ENCODE measurements at regions not wholly inside any gene's neighbourhood (a gene's known extent, or its start where the extent isn't known, plus 50 kb on each side); places are given as distances from the start of the nearest gene placed in this dataset.

DNA sequence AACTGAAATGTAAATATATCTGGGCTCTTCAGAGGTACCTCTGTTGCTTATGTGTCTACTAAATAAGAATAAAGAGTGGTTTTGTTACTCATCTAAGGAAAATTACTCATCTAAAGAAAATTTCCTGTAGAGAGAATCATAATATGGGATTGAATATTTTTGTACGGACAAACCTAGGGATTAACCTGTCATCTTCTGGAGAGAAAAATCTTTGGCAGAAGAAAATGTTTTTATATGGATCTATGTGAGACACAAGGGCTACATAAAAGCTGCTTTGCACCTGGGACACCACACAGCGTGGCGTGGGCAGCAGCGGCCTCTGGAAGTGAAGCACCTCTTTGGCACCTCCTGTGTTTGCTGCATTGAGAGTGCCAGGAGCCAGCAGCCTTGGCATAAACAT lies 242.9 kb upstream of the DACH1 start:
- Mint-ChIP-seq H3K36me3 (no peaks in the 10 kb centered on the region), H3K9me3 (peaks cover 10% of the 10 kb centered on the region), H3K4me1 (no peaks in the 10 kb centered on the region), H3K27ac (no peak overlapping the region), H3K4me3 (no peak overlapping the region)
- ATAC-seq = no peak
- no peak for DNase-seq (ENCODE audit: low spot score in 2 of 2)

DNA sequence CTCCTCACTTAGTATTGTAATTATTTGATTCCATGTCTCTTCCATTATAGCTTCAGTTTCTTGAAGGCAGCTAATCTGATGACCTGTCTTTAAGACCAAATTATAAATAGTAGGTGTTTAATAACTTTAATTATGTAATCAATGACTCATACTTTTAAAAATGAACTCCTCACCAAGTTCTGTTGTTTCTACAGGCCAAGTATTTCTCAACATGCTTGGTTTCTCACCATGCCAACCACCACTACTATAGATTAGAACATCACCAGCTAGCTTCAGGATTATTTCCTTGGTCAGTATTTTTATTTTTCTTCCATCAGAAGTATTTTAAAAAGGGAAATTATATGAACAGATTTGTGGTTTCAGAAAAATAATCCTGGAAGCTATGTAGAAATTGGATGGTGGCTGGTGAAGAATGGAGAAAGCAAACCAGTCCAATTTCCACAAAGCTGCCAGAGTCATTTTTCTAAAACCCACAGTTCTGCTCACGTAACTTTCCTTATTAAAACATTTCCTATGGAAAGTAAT lies 237.7 kb upstream of the DACH1 start:
- no peak overlapping the region for H3K27ac Mint-ChIP-seq
- no peaks in the 10 kb centered on the region for H3K4me1 Mint-ChIP-seq
- ATAC-seq (no peak), DNase-seq (ENCODE audit: low spot score in 2 of 2) (no peak)
- no peaks in the 10 kb centered on the region for H3K36me3 Mint-ChIP-seq
- H3K9me3 Mint-ChIP-seq = peaks cover 13% of the 10 kb centered on the region
- H3K4me3 Mint-ChIP-seq = no peak overlapping the region

DNA sequence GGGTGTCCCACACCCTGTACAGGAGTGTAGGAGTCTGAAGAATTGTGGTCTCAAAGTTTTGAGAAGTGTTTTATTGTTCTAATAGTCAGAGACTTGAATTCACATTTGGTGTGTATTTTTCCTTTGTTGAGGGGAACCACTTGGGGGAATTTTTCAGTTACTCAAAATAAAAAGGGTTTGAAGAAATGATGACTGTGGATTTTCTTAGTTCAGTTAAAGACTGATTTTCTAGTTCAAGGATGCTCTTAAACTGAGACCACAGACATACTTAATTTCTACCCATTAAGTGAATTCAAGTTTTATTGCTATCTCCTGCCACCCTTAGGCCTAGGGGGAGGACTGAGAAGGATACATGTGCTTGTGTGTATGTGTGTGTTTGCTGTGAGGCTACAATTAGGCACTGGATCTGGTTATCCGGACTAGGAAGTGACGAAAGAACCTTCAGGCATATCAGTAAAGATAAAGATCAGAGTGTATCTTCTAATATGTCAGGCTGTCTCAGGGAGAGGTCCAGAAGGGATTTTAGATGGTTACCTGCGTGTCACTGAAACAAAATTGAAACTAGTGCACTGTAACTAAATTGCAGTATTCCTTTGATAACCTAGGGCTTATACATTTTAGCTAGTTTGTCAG lies 234.9 kb upstream of the DACH1 start:
- Mint-ChIP-seq H3K4me3 (no peak overlapping the region), H3K36me3 (no peaks in the 10 kb centered on the region), H3K4me1 (no peaks in the 10 kb centered on the region), H3K27ac (no peak overlapping the region), H3K9me3 (peaks cover 7% of the 10 kb centered on the region)
- DNase-seq (ENCODE audit: low spot score in 2 of 2) (no peak), ATAC-seq (no peak)

DNA sequence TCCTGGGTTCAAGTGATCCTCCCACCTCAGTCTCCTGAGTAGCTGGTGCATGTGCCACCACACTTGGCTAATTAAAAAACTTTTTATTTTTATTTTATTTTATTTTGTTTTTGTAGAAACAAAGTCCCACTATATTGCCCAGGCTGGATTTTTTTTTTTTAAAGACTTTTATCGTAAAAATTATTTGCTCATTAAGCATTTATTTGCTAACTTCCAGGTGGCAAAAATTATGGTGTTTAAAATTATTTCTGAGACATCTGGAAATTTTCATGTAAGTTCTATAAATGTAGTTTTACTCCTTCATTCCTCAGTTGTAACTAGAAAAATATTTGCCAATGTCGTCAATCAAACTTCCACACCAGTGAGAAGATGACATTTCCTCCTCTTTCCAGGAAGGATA lies 233.3 kb upstream of the DACH1 start:
- DNase-seq (ENCODE audit: low spot score in 2 of 2) = no peak
- Mint-ChIP-seq H3K9me3 (peaks cover 3% of the 10 kb centered on the region), H3K27ac (no peak overlapping the region), H3K4me1 (no peaks in the 10 kb centered on the region), H3K4me3 (no peak overlapping the region), H3K36me3 (no peaks in the 10 kb centered on the region)
- no peak for ATAC-seq

DNA sequence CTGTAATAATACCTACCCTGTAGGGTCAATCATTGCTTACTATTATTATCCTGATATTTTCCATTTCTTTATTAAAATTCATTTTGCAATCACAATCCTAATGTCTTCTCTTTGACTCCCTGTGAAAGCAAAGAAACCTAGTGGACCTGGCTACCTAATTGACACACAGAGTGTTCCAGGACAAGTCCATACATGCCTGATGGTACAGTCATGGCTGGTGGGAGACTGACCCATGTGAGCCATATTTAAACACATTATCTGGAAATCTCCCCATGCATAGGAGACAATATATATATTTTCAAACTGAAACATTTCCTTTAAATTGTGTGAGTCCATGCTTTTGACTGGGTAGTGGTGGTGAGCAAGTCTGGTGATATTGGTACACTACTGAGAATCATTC lies 230.6 kb upstream of the DACH1 start:
- no peaks in the 10 kb centered on the region for H3K36me3 Mint-ChIP-seq

DNA sequence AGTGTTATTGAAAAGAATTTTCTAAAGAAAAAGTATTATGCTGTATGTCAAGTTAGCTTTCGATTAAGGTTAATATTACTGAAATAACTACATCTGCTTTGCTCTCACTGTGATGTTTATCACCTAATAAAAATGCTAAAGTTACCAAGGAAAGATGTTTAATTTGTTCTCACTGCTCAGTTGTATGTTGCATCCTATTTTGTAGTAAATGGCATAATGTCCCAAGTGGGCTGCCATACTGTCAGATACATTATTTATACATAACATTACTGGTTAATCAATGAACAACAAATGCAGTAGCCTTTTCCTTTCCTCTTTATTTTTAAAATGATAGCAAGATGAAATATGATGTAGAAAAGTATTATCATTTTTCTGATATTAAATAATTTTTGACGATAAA lies 226.3 kb upstream of the DACH1 start:
- ATAC-seq = no peak
- H3K9me3 Mint-ChIP-seq = peaks cover 19% of the 10 kb centered on the region
- no peak for DNase-seq (ENCODE audit: low spot score in 2 of 2)
- H3K36me3 Mint-ChIP-seq = no peaks in the 10 kb centered on the region
- H3K4me3 Mint-ChIP-seq = no peak overlapping the region
- no peak overlapping the region for H3K27ac Mint-ChIP-seq
- no peaks in the 10 kb centered on the region for H3K4me1 Mint-ChIP-seq

More for the DNA sequence above, 230.6 kb upstream of the DACH1 start:
- DNase-seq (ENCODE audit: low spot score in 2 of 2) (no peak), ATAC-seq (no peak)
- no peak overlapping the region for H3K4me3 Mint-ChIP-seq
- H3K9me3 Mint-ChIP-seq = peaks cover 4% of the 10 kb centered on the region
- no peak overlapping the region for H3K27ac Mint-ChIP-seq
- H3K4me1 Mint-ChIP-seq = no peaks in the 10 kb centered on the region

DNA sequence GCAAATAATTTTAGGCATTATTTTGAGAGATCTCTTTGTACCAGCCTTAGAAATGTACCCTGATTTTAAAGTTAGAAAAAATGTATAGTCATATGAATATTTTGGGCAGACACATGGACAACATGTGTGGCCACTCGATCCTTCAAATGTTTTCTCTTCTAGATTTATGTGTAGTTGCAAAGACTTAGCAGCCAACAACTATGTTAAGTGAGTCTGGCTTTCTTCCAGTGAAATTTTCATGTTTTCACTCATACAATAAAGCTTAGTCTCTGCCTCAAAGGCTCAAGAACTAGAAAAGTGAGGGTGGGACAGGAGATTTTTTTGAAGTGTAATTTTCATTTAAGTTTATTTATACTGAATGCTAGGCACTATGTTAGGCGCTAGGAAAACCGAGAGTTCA lies 207.7 kb upstream of the DACH1 start:
- H3K36me3 Mint-ChIP-seq = no peaks in the 10 kb centered on the region
- no peaks in the 10 kb centered on the region for H3K4me1 Mint-ChIP-seq
- no peak for DNase-seq (ENCODE audit: low spot score in 2 of 2)
- peaks cover 20% of the 10 kb centered on the region for H3K9me3 Mint-ChIP-seq
- ATAC-seq = no peak
- H3K4me3 Mint-ChIP-seq = no peak overlapping the region
- H3K27ac Mint-ChIP-seq = no peak overlapping the region

DNA sequence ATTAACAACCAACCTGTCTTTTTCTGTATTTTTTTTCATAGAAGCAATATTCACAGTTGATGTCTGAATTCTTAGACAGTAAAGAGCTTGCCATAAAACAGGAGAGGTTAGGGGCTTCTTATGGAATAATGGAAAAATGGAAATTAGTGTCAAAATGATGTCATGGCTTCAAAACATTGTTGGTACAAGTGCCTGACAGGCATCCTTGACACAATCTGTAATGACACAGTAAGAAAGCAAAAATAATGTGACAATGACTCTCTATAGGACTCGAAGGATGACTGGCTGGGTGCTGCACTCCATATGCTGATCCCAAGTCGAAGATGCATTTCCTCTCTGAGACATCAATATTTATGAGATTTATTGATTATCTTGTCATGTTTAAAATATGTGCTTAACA lies 205.3 kb upstream of the DACH1 start:
- Mint-ChIP-seq H3K36me3 (no peaks in the 10 kb centered on the region), H3K4me3 (no peak overlapping the region), H3K4me1 (no peaks in the 10 kb centered on the region), H3K9me3 (peaks cover 16% of the 10 kb centered on the region), H3K27ac (no peak overlapping the region)
- ATAC-seq = no peak
- DNase-seq (ENCODE audit: low spot score in 2 of 2) = no peak

DNA sequence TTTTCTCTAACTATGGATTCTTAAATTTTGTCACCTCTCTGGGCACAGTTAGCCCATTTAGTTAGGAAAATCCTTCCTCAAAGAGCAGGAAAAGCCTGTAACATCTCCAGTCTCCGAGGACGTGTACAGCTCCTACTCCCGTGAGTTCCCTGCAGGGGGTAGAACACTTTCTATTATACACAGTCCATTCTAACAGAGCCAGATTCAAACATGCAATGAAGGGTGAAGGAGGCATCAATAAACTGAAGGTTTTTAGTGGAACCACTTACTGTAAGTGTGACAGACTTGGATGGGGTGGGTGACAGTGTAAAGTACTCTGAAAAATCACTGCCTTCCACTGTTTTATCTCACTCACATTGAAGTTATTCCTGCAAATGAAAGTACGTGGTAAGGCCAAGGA lies 204.7 kb upstream of the DACH1 start:
- no peak overlapping the region for H3K4me3 Mint-ChIP-seq
- DNase-seq (ENCODE audit: low spot score in 2 of 2) = no peak
- peaks cover 15% of the 10 kb centered on the region for H3K9me3 Mint-ChIP-seq

DNA sequence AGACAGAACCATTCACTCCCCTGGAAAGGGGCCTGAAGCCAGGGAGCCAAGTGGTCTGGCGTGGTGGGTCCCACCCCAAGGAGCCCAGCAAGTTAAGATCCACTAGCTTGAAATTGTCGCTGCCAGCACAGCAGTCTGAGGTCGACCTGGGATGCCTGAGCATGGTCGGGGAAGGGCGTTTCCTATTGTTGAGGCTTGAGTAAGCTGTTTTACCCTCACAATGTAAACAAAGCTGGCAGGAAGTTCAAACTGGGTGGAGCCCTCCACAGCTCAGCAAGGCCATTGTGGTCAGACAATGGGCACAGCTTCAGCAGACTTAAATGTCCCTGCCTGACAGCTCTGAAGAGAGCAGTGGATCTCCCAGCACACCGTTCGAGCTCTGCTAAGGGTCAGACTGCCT lies 195.6 kb upstream of the DACH1 start:
- peaks cover 21% of the 10 kb centered on the region for H3K9me3 Mint-ChIP-seq

More for the DNA sequence above, 204.7 kb upstream of the DACH1 start:
- Mint-ChIP-seq H3K36me3 (no peaks in the 10 kb centered on the region), H3K4me1 (no peaks in the 10 kb centered on the region), H3K27ac (no peak overlapping the region)
- ATAC-seq = no peak

DNA sequence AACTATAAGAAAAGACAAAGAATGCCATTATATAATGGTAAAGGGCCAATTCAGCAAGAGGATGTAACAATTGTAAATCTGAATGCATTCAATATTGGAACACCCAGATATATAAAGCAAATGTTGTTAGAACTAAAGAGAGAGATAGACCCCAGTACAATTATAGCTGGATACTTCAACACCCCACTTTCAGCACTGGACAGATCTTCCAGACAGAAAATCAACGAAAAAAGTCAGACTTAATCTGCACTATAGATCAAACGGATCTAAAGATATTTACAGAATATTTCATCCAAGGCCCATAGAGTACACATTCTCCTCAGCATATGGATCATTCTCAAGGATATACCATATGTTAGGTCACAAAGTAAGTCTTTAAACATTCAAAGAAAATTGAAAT lies 194.6 kb upstream of the DACH1 start:
- DNase-seq (ENCODE audit: low spot score in 2 of 2) (no peak), ATAC-seq (no peak)
- H3K9me3 Mint-ChIP-seq = peaks cover 23% of the 10 kb centered on the region
- no peak overlapping the region for H3K27ac Mint-ChIP-seq
- no peak overlapping the region for H3K4me3 Mint-ChIP-seq
- no peaks in the 10 kb centered on the region for H3K36me3 Mint-ChIP-seq
- H3K4me1 Mint-ChIP-seq = no peaks in the 10 kb centered on the region

More for the DNA sequence above, 195.6 kb upstream of the DACH1 start:
- Mint-ChIP-seq H3K4me3 (no peak overlapping the region), H3K4me1 (no peaks in the 10 kb centered on the region), H3K36me3 (no peaks in the 10 kb centered on the region), H3K27ac (no peak overlapping the region)
- DNase-seq (ENCODE audit: low spot score in 2 of 2) = no peak
- no peak for ATAC-seq

DNA sequence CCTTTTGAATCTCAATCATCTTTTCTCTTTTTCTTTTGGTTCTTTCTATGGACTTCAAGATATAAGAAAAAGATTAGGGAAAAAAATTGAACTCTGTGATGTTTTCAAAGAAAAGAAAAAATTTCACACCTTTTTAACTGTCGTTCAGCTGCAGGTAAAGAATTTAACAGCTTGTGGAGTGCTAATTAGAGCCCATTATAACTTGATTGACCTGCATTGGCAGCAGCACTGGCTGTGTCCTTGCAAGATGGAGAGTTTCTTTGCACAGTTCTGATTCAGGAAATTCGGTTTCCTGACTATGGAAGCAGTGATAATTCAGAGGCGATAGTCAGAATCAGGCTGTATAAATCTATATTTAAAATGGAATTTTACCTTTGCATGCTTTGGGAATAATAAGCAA lies 183.2 kb upstream of the DACH1 start:
- ATAC-seq = no peak
- H3K4me1 Mint-ChIP-seq = no peaks in the 10 kb centered on the region

DNA sequence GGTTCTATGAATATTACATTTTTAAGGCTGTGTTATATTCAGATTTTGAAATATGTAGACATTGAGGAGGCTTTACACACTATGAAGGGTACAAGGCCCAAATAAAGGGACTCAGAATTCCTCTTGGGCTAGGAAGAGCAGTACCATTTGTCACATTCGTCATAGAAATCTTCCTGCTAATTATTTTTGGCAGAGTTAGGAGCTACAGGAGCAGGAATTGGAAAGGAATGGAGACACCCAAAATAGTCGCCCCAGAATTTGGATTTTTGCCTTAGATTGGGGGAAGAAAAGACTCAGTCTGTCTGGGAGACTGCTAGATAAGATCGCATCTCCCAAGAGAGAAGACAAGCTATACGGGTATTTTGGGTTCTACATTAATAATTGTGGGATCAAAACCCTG lies 176.4 kb upstream of the DACH1 start:
- H3K4me3 Mint-ChIP-seq = no peak overlapping the region
- no peak for ATAC-seq
- H3K9me3 Mint-ChIP-seq = peaks cover 13% of the 10 kb centered on the region
- H3K4me1 Mint-ChIP-seq = no peaks in the 10 kb centered on the region
- H3K36me3 Mint-ChIP-seq = no peaks in the 10 kb centered on the region
- DNase-seq (ENCODE audit: low spot score in 2 of 2) = no peak
- H3K27ac Mint-ChIP-seq = no peak overlapping the region

More for the DNA sequence above, 183.2 kb upstream of the DACH1 start:
- Mint-ChIP-seq H3K4me3 (no peak overlapping the region), H3K9me3 (peaks cover 4% of the 10 kb centered on the region), H3K36me3 (no peaks in the 10 kb centered on the region), H3K27ac (no peak overlapping the region)
- DNase-seq (ENCODE audit: low spot score in 2 of 2) = no peak

DNA sequence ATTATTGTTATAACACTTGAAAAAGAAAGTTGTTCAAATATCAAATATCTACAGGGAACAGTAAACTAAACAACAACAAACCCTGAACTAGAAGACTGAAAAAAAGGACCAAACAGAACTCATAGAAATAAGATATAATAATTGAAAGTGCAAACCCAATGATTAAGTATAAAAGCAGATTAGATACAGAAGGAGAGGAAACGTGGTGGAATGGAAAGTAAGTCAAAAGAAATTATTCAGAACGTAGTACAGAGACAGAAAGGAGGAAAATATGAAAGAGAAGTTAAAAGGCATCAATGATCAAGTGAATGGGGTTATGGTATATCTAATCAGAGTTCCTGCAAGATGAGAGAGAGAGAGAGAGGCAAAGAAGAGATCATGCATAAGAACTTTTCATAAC lies 174.2 kb upstream of the DACH1 start:
- H3K36me3 Mint-ChIP-seq = no peaks in the 10 kb centered on the region
- no peak overlapping the region for H3K4me3 Mint-ChIP-seq
- H3K27ac Mint-ChIP-seq = no peak overlapping the region
- H3K4me1 Mint-ChIP-seq = no peaks in the 10 kb centered on the region
- H3K9me3 Mint-ChIP-seq = peaks cover 15% of the 10 kb centered on the region
- no peak for DNase-seq (ENCODE audit: low spot score in 2 of 2)
- no peak for ATAC-seq

DNA sequence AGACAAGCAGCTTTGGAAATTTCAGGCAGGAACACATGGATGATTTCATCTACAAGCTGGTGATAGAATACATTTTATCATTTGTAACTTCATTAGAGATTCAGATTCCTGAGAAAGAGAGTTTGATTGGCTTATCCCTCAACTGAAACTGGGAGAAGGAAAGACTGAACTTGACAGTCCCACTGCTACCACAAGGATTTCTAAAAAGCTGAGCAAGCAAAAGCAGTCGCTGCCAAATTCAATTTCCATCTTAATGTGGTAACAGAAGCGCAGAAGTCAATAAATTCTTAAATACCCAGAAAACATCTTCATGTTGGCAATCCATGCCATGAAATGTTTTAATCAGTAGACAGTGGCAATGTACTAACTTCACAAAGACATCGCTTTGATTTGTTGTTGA lies 172.1 kb upstream of the DACH1 start:
- ATAC-seq (no peak), DNase-seq (ENCODE audit: low spot score in 2 of 2) (no peak)
- no peak overlapping the region for H3K4me3 Mint-ChIP-seq
- no peaks in the 10 kb centered on the region for H3K4me1 Mint-ChIP-seq
- no peaks in the 10 kb centered on the region for H3K36me3 Mint-ChIP-seq
- peaks cover 18% of the 10 kb centered on the region for H3K9me3 Mint-ChIP-seq
- H3K27ac Mint-ChIP-seq = no peak overlapping the region

DNA sequence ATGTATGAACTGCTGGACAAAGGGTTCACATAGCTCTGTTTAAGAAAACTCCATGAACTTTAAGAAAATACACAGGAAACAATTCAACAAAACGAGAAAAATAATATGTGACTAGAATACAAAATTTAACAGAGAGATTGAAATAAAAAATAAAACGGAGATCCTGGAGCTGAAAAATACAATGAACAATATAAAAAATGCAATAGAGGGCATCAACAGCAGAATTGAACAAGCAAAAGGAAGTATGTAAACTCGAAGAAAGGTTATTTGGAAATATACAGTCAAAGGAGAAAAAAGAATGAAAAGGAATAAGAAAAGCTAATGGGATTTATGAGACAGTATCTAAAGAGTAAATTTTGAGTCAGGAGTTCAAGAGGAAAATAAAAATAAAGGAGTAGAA lies 163.0 kb upstream of the DACH1 start:
- ATAC-seq (no peak), DNase-seq (ENCODE audit: low spot score in 2 of 2) (no peak)
- no peak overlapping the region for H3K4me3 Mint-ChIP-seq
- no peaks in the 10 kb centered on the region for H3K4me1 Mint-ChIP-seq
- H3K9me3 Mint-ChIP-seq = peaks cover 28% of the 10 kb centered on the region
- H3K27ac Mint-ChIP-seq = no peak overlapping the region
- H3K36me3 Mint-ChIP-seq = no peaks in the 10 kb centered on the region

DNA sequence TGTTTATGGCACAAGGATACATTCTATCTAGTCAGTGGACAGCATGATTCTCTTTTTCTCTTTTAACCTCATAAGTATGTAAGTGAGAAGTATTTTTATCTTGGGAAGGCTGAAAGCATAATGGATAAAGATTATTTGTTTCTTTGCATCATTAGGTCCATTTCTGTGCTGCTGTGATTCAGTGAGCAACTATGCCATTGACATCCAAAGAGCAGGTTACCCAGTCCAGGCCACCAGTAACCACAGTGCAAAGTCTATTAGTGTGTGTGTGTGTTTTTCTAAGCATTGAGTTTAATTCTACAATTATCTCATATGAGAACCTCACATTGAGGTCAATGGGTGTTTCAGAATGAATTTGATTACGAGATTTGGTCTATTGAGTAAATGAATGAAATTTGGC lies 158.8 kb upstream of the DACH1 start:
- ATAC-seq = no peak
- Mint-ChIP-seq H3K27ac (no peak overlapping the region), H3K36me3 (no peaks in the 10 kb centered on the region), H3K9me3 (peaks cover 17% of the 10 kb centered on the region), H3K4me3 (no peak overlapping the region), H3K4me1 (no peaks in the 10 kb centered on the region)
- no peak for DNase-seq (ENCODE audit: low spot score in 2 of 2)

Data from stimulated activated effector memory CD8-positive, alpha-beta T cell treated with anti-CD3 and anti-CD28 coated beads, Interleukin-12 subunit alpha, Interleukin-12 subunit beta, amount 100 ng/mL, for 72 hours (primary cell).